AG09309 (cell line): ENCODE measurements at regions not wholly inside any gene's neighbourhood (a gene's known extent, or its start where the extent isn't known, plus 50 kb on each side); places are given as distances from the start of the nearest gene placed in this dataset.

Experiments used
- DNase-seq: peaks from one replicate; pipeline ENCODE4 v3.0.0-alpha.2; 2010; ENCODE audit warnings: low read depth
- H3K4me3 ChIP-seq: 2 replicates; pipeline ENCODE4 v1.5.1; 2011; ENCODE audit warnings: mild to moderate bottlenecking, low read depth, low read length, moderate library complexity; ENCODE audit not compliant: control insufficient read depth
- TF ChIP-seq, protein P1 (sequence below): IDR thresholded peaks from 2 replicates; pipeline ENCODE4 v1.5.1; 2011; ENCODE audit warnings: mild to moderate bottlenecking, low read depth, low read length, inconsistent platforms; ENCODE audit not compliant: insufficient read depth, control insufficient read depth; ENCODE audit errors: missing control alignments

DNA sequence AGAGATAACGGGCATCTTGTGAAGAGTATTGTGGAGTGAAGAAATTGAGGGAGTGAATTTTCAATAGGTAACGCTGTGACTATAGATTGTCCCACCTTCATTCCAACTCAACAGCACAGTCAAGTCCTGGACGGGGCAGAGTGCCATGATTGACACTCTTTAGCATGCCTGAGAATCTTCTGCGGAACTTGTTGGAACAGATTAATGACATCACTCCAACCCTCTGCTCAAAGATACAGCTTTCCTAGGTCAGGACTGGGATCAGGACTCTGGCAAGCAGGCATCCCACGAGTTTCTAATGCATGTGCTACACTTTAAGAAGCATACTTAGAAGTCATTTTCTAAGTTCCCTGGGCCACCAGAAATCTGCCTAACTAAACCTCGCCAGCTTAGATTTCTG is 267.6 kb upstream of the CFAP20DC start:
- DNase-seq = no peak
- TF ChIP-seq, protein P1, sequence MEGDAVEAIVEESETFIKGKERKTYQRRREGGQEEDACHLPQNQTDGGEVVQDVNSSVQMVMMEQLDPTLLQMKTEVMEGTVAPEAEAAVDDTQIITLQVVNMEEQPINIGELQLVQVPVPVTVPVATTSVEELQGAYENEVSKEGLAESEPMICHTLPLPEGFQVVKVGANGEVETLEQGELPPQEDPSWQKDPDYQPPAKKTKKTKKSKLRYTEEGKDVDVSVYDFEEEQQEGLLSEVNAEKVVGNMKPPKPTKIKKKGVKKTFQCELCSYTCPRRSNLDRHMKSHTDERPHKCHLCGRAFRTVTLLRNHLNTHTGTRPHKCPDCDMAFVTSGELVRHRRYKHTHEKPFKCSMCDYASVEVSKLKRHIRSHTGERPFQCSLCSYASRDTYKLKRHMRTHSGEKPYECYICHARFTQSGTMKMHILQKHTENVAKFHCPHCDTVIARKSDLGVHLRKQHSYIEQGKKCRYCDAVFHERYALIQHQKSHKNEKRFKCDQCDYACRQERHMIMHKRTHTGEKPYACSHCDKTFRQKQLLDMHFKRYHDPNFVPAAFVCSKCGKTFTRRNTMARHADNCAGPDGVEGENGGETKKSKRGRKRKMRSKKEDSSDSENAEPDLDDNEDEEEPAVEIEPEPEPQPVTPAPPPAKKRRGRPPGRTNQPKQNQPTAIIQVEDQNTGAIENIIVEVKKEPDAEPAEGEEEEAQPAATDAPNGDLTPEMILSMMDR = no peak
- no peak overlapping the region for H3K4me3 ChIP-seq

GRCh38 chr3:59316688-59317275 is 267.0 kb upstream of the CFAP20DC start:
- no peak overlapping the region for H3K4me3 ChIP-seq
- TF ChIP-seq, protein P1 = no peak
- DNase-seq = no peak

DNA sequence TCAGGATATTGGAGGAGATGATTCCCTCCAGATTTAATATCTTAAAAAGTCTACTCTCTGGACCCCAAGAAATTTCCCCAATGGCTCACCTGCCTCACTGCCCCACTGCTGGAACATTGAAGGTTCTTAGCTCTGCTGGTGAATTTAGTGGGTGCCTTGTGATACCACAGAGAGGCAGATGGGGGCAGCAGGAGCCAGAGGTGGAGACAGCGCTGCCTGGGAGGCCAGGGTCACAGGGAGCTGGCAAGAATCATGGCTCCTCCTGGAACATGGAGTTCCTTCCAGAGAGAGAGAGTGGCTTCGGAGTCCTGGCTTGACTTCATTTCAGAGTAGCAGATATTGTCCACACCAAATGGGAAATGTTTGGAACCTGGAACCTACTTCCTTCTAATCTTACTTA is 263.5 kb upstream of the CFAP20DC start:
- DNase-seq = no peak
- H3K4me3 ChIP-seq = no peak overlapping the region
- TF ChIP-seq, protein P1 = peak; percentile 68

DNA sequence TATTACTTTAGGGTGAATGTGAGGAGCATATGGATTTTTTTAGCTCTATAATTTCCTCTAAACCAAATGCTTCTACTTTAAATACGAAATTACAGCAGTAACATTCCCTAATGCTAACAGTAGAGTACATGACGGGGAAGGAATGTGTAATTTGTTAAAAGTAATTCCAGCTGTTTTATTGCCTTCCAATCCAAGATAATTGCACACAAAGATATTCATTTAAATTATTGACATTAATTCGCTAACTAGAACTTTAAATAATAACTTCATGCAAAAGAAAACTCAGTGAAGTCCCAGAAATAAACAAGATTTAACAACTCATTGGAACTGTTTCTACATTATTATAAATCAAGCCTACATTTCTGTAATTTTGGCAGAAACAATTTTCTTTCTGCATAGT is 261.4 kb upstream of the CFAP20DC start:
- no peak overlapping the region for H3K4me3 ChIP-seq
- TF ChIP-seq, protein P1 = no peak
- no peak for DNase-seq

DNA sequence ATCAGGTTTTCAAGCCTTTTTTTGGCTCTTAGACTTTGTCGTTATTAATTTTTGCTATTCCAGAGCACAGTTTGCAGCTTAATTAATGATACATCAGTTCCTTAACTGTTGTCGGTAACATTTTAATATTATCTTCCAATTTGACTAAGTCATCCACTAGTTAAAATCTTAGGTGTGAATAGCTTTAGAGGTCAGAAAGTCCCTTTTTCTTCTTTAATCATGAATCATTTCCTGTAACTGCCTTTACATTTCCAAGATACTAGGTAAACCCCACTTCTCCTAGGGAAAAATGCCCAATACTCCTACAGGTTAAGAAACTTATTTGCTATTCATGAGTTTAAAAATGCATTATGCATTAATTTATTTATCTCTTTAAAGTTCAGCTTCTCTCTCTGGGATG is 260.9 kb upstream of the CFAP20DC start:
- no peak for DNase-seq
- TF ChIP-seq, protein P1 = no peak
- H3K4me3 ChIP-seq = no peak overlapping the region

GRCh38 chr3:59308684-59309083 is 258.9 kb upstream of the CFAP20DC start:
- TF ChIP-seq, protein P1 = peak; percentile 2
- no peak overlapping the region for H3K4me3 ChIP-seq
- no peak for DNase-seq

GRCh38 chr3:59308001-59308400 is 258.2 kb upstream of the CFAP20DC start:
- H3K4me3 ChIP-seq = no peak overlapping the region
- no peak for DNase-seq
- TF ChIP-seq, protein P1 = no peak
